OCI-LY1 (cell line): ENCODE measurements at regions not wholly inside any gene's neighbourhood (a gene's known extent, or its start where the extent isn't known, plus 50 kb on each side); places are given as distances from the start of the nearest gene placed in this dataset.

Source experiments
- EZH2 ChIP-seq: fragments of 200-600 bp; sonication (generic), shearing (Covaris generic); IDR thresholded peaks from 2 replicates; pipeline ENCODE4 v1.8.0; 2017; ENCODE audit warnings: borderline replicate concordance, mixed run types, mild to moderate bottlenecking, antibody characterized with exemption, low read length, moderate library complexity, mixed read lengths
- TF ChIP-seq, protein P1 (sequence below): fragments of 200-600 bp; sonication (generic), shearing (Covaris generic); IDR thresholded peaks from 2 replicates; pipeline ENCODE4 v1.5.1; 2017; ENCODE audit warnings: mild to moderate bottlenecking, antibody characterized with exemption, low read length, moderate library complexity, mixed read lengths

DNA sequence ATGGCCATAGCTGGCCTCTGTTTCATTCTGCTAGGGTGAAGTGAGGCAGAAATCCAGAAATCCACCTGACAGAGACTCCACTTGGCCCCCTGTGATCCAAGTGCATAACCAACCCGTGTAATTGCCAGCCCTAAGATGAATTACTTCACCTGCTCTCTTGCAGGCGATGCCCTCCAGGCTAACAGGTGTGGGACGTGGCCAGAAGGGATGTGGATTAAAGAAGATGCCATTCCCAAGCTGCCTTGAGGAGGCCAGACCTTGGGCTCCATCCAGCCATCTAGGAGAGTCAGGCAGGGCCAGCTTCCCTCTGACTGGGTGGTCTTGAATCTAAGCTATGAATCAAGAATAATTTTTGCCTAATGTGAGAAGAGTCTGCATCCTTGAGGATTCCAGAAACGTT lies 154.5 kb upstream of the BNIP2 start:
- TF ChIP-seq, protein P1, sequence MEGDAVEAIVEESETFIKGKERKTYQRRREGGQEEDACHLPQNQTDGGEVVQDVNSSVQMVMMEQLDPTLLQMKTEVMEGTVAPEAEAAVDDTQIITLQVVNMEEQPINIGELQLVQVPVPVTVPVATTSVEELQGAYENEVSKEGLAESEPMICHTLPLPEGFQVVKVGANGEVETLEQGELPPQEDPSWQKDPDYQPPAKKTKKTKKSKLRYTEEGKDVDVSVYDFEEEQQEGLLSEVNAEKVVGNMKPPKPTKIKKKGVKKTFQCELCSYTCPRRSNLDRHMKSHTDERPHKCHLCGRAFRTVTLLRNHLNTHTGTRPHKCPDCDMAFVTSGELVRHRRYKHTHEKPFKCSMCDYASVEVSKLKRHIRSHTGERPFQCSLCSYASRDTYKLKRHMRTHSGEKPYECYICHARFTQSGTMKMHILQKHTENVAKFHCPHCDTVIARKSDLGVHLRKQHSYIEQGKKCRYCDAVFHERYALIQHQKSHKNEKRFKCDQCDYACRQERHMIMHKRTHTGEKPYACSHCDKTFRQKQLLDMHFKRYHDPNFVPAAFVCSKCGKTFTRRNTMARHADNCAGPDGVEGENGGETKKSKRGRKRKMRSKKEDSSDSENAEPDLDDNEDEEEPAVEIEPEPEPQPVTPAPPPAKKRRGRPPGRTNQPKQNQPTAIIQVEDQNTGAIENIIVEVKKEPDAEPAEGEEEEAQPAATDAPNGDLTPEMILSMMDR, result no peak
- TF ChIP-seq EZH2, result no peak
